Motor neuron (in vitro differentiated cells): ENCODE measurements at regions not wholly inside any gene's neighbourhood (a gene's known extent, or its start where the extent isn't known, plus 50 kb on each side); places are given as distances from the start of the nearest gene placed in this dataset.
"Not testable (repeated sequence)": the region's sequence is repeated elsewhere in the genome, so short reads cannot be mapped to it uniquely, and the experiment has no call there.

ENCODE experiments used
- ATAC-seq, 8 experiments: fragments of 200-7000 bp; cut with Tn5 transposase; replicated peaks in 6 of 8; 2 replicates each; pipeline ENCODE4 v1.8.0; 2021; ENCODE audit warnings: mild to moderate bottlenecking in 8 of 8, moderate library complexity in 8 of 8
- H3K27ac ChIP-seq, 2 donors: fragments of 250-450 bp; sonication (Bioruptor Pico); 2 replicates each; pipeline ENCODE4 v1.9.0; 2021; ENCODE audit warnings: antibody characterized with exemption in 2 of 2, mild to moderate bottlenecking in 2 of 2, moderate library complexity in 1 of 2
- H3K4me1 ChIP-seq, 2 donors: fragments of 250-450 bp; sonication (Bioruptor Pico); replicated peaks in 1 of 2; 2 replicates each; pipeline ENCODE4 v1.6.1; 2021; ENCODE audit warnings: antibody characterized with exemption in 2 of 2, mild to moderate bottlenecking in 2 of 2, moderate library complexity in 1 of 2
- H3K4me3 ChIP-seq, 5 donors: fragments of 250-450 bp; sonication (Bioruptor Pico); 2 replicates each; pipeline ENCODE4 v1.9.0; 2021; ENCODE audit warnings: antibody characterized with exemption in 5 of 5, mild to moderate bottlenecking in 5 of 5, moderate library complexity in 4 of 5
- WGBS, 10 experiments: fragments of 450-650 bp; shearing (Covaris generic); methylation state at CpG; one replicate each; pipeline ENCODE4 v1.0.0; 2022; 5-methylcytosine and 5-hydroxymethylcytosine counted together
- in situ Hi-C, 9 experiments: fragments of 400-800 bp; cut with MboI; loops; one replicate each; pipeline ENCODE4 v1.15.0; 2021; ENCODE audit warnings: low sequenced_read_pairs in 9 of 9, low pct_unique_long_range_greater_than_20kb in 2 of 9; ENCODE audit not compliant: unreplicated experiment in 9 of 9

GRCh38 chr6:4364711-4365110, 229.3 kb upstream of the ECI2 start:
- no peak for ATAC-seq
- in situ Hi-C loops, result no loop called here

GRCh38 chr6:4364172-4364571, 228.8 kb upstream of the ECI2 start:
- Histone ChIP-seq H3K4me3 (no peak overlapping the region), H3K27ac (no peak overlapping the region), H3K4me1 (peaks cover 26 to 30% of the 10 kb centered on the region in 2 donors)
- ATAC-seq, result no peak
- in situ Hi-C loops, result no loop called here

More at GRCh38 chr6:4364711-4365110, 229.3 kb upstream of the ECI2 start:
- Histone ChIP-seq H3K4me1 (peaks cover 24 to 28% of the 10 kb centered on the region in 2 donors), H3K4me3 (no peak overlapping the region), H3K27ac (no peak overlapping the region)

DNA sequence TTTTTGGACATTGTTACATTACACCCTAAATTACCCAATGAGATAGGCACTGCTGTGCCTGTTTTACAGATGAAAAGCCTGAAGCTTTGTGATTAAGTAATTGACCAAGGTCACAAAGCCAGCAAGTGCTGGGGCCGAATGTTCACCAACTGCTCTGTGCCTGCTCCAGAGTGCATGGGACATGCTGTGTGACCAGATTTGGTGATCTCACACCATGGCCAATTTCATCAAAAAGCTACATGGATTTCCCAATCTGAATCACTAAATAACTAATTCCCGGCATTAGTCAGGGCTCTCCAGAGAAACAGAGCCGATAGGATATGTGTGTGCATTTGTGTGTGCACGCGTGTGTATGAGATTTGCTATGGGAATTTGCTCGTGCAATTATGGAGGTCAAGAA, 228.3 kb upstream of the ECI2 start:
- Histone ChIP-seq H3K4me1 (peaks cover 31 to 34% of the 10 kb centered on the region in 2 donors), H3K27ac (no peak overlapping the region), H3K4me3 (no peak overlapping the region)
- in situ Hi-C loops, result no loop called here
- 56 to 100% (median 81%) methylated on average over 1 to 4 of the region's 6 CpGs; no CpG with 5 or more reads in 2 of the 10 experiments for WGBS, 10 experiments
- no peak for ATAC-seq

GRCh38 chr6:4362326-4362725, 227.0 kb upstream of the ECI2 start:
- H3K27ac ChIP-seq, result no peak overlapping the region
- 78 to 100% (median 90%) methylated on average over 1 to 4 of the region's 4 CpGs; no CpG with 5 or more reads in 2 of the 10 experiments for WGBS, 10 experiments
- H3K4me3 ChIP-seq, result no peak overlapping the region
- ATAC-seq, result no peak
- in situ Hi-C loops, result no loop called here
- peaks cover 23 to 29% of the 10 kb centered on the region in 2 donors for H3K4me1 ChIP-seq

- peaks cover 12 to 14% of the 10 kb centered on the region in 2 donors for H3K4me1 ChIP-seq
- WGBS, 10 experiments, result 80 to 100% (median 100%) methylated on average over 1 to 4 of the region's 6 CpGs; no CpG with 5 or more reads in 5 of the 10 experiments
- H3K27ac ChIP-seq, result no peak overlapping the region
- no peak for ATAC-seq
- H3K4me3 ChIP-seq, result no peak overlapping the region
- in situ Hi-C loops, result no loop called here
Measured at GRCh38 chr6:4360920-4361319, 225.5 kb upstream of the ECI2 start.

- H3K4me3 ChIP-seq, result no peak overlapping the region
- H3K27ac ChIP-seq, result no peak overlapping the region
- peaks cover 10 to 12% of the 10 kb centered on the region in 2 donors for H3K4me1 ChIP-seq
- in situ Hi-C loops, result no loop called here
- ATAC-seq, result peak; percentile 1 to 20 (median 6)
- 27 to 100% (median 80%) methylated on average over 1 to 7 of the region's 7 CpGs; no CpG with 5 or more reads in 1 of the 10 experiments for WGBS, 10 experiments
Measured at GRCh38 chr6:4359108-4359730, 223.8 kb upstream of the ECI2 start.

GRCh38 chr6:4358414-4359107, 223.2 kb upstream of the ECI2 start:
- Histone ChIP-seq H3K4me1 (peaks cover 10 to 12% of the 10 kb centered on the region in 2 donors), H3K27ac (peak overlapping the region; percentile 57 to 58), H3K4me3 (no peak overlapping the region)
- WGBS, 10 experiments, result 0 to 64% (median 31%) methylated on average over 2 to 9 of the region's 13 CpGs; no CpG with 5 or more reads in 4 of the 10 experiments
- in situ Hi-C loops, result no loop called here
- ATAC-seq, result peak; percentile 92 to 99 (median 98)

DNA sequence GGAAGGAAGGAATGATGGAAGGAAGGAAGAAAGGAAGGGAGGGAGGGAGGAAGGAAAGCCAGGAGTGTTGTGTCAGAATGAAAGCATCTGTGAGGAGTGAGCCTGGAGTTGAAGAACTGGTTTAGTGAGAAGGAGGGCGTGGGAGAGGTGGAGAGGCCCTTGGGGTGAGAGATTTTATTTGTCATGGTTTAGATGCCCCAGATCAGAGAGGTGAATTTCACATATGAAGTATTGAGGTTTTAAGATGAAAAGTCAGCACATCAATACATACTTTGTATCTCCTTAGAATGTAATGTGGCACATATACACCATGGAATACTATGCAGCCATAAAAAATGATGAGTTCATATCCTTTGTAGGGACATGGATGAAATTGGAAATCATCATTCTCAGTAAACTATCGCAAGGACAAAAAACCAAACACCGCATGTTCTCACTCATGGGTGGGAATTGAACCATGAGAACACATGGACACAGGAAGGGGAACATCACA, 222.3 kb upstream of the ECI2 start:
- H3K4me3 ChIP-seq, in situ Hi-C loops, ATAC-seq, H3K27ac ChIP-seq: not testable (repeated sequence)
- WGBS, 10 experiments, result 90 to 100% (median 100%) methylated on average over 1 to 2 of the region's 3 CpGs; no CpG with 5 or more reads in 6 of the 10 experiments
- H3K4me1 ChIP-seq, result peaks cover 10 to 12% of the 10 kb centered on the region in 2 donors

- WGBS, 10 experiments, result 65 to 100% (median 82%) methylated on average over 1 to 6 of the region's 7 CpGs
- in situ Hi-C loops, result no loop called here
- ATAC-seq, result no peak
- Histone ChIP-seq H3K27ac (no peak overlapping the region), H3K4me3 (no peak overlapping the region), H3K4me1 (peaks cover 10 to 12% of the 10 kb centered on the region in 2 donors)
Measured at GRCh38 chr6:4356899-4357659, 221.7 kb upstream of the ECI2 start.

GRCh38 chr6:4355241-4355640, 219.9 kb upstream of the ECI2 start:
- in situ Hi-C loops, result no loop called here
- H3K27ac ChIP-seq, result no peak overlapping the region
- ATAC-seq, result no peak
- peaks cover 10 to 12% of the 10 kb centered on the region in 2 donors for H3K4me1 ChIP-seq
- no peak overlapping the region for H3K4me3 ChIP-seq
- WGBS, 10 experiments, result 0 to 76% (median 56%) methylated on average over 1 to 5 of the region's 5 CpGs; no CpG with 5 or more reads in 1 of the 10 experiments

- 58 to 100% (median 88%) methylated on average over 1 to 6 of the region's 7 CpGs; no CpG with 5 or more reads in 2 of the 10 experiments for WGBS, 10 experiments
- peaks cover 8 to 10% of the 10 kb centered on the region in 2 donors for H3K4me1 ChIP-seq
- no peak overlapping the region for H3K4me3 ChIP-seq
- in situ Hi-C loops, result no loop called here
- no peak for ATAC-seq
- no peak overlapping the region for H3K27ac ChIP-seq
Measured at GRCh38 chr6:4354181-4354580, 218.8 kb upstream of the ECI2 start.

- in situ Hi-C loops, result no loop called here
- ATAC-seq, result no peak
- Histone ChIP-seq H3K4me3 (no peak overlapping the region), H3K27ac (no peak overlapping the region), H3K4me1 (no peaks in the 10 kb centered on the region)
- 60 to 100% (median 92%) methylated on average over 1 to 6 of the region's 6 CpGs; no CpG with 5 or more reads in 4 of the 10 experiments for WGBS, 10 experiments
Measured at GRCh38 chr6:4352731-4353130, 217.4 kb upstream of the ECI2 start.

GRCh38 chr6:4352322-4352669, 216.9 kb upstream of the ECI2 start:
- no peak overlapping the region for H3K4me3 ChIP-seq
- ATAC-seq, result peak in 2 of 8 experiments; percentile 41 to 47

More at GRCh38 chr6:4352322-4352669, 216.9 kb upstream of the ECI2 start:
- in situ Hi-C loops, result no loop called here
- H3K27ac ChIP-seq, result no peak overlapping the region
- H3K4me1 ChIP-seq, result no peaks in the 10 kb centered on the region
- 25 to 100% (median 98%) methylated on average over 1 to 4 of the region's 5 CpGs; no CpG with 5 or more reads in 4 of the 10 experiments for WGBS, 10 experiments
